Prostate gland (tissue), 2 donors: ENCODE measurements at regions not wholly inside any gene's neighbourhood (a gene's known extent, or its start where the extent isn't known, plus 50 kb on each side); places are given as distances from the start of the nearest gene placed in this dataset.

Source experiments
- DNase-seq: peaks from one replicate; pipeline ENCODE4 v3.0.0-alpha.2; 2019; ENCODE audit warnings: low spot score
- H3K27ac ChIP-seq, 2 donors: fragments of 200-600 bp; sonication (generic); 2 replicates each; pipeline ENCODE4 v1.5.1; 2017 to 2019
- H3K27me3 ChIP-seq: fragments of 200-600 bp; sonication (generic); replicated peaks from 2 replicates; pipeline ENCODE4 v1.5.1; 2019; ENCODE audit not compliant: insufficient read depth
- H3K36me3 ChIP-seq, 2 donors: fragments of 200-600 bp; sonication (generic); 1 replicate in 1 of 2; 2 replicates in 1 of 2; pipeline versions ENCODE4 v1.5.1 to v1.8.1; 2017 to 2019
- H3K4me1 ChIP-seq: fragments of 200-600 bp; sonication (generic); replicated peaks from 2 replicates; pipeline ENCODE4 v1.5.1; 2019
- H3K4me3 ChIP-seq, 2 donors: fragments of 200-600 bp; sonication (generic); 2 replicates each; pipeline ENCODE4 v1.5.1; 2017 to 2019
- H3K9me3 ChIP-seq: fragments of 200-600 bp; sonication (generic); 2 replicates; pipeline ENCODE4 v1.5.1; 2017
- CTCF ChIP-seq, 4 experiments: fragments of 200-600 bp in 2 of 4; fragments of 450-650 bp in 2 of 4; sonication (generic) in 2 of 4; IDR thresholded peaks; 1 replicate in 3 of 4; 2 replicates in 1 of 4; pipeline ENCODE4 v1.5.1; 2016 to 2019; ENCODE audit warnings: antibody characterized with exemption in 4 of 4, mild to moderate bottlenecking in 2 of 4, moderate library complexity in 2 of 4
- POLR2A ChIP-seq: fragments of 450-650 bp; IDR thresholded peaks from one replicate; pipeline ENCODE4 v1.6.1; 2016; ENCODE audit warnings: antibody characterized with exemption, mild to moderate bottlenecking
- POLR2AphosphoS5 ChIP-seq: sonication (generic); formaldehyde crosslinking; IDR thresholded peaks from one replicate; pipeline ENCODE4 v1.6.1; 2017; ENCODE audit warnings: antibody characterized with exemption
- WGBS: methylation state at CpG from one replicate; pipeline ENCODE4 v1.1.5; 2018; 5-methylcytosine and 5-hydroxymethylcytosine counted together
- intact Hi-C: fragments of 100-400 bp; cut with DNase I; formaldehyde crosslinking; loops from one replicate; pipeline ENCODE4 v1.14.2; 2022

- no peaks in the 10 kb centered on the region for H3K36me3 ChIP-seq
- H3K27me3 ChIP-seq, result no peaks in the 10 kb centered on the region
- intact Hi-C loops, result no loop called here
- no peaks in the 10 kb centered on the region for H3K9me3 ChIP-seq
- TF ChIP-seq POLR2A (no peak), POLR2AphosphoS5 (no peak), CTCF (IDR thresholded peaks at IDR 0.05) (no peak)
- no peaks in the 10 kb centered on the region for H3K4me1 ChIP-seq
- no peak overlapping the region for H3K27ac ChIP-seq
- no peak overlapping the region for H3K4me3 ChIP-seq
- DNase-seq, result no peak
- 77% methylated on average over 4 of the region's 4 CpGs for WGBS
These were observed 68.5 kb upstream of the MEF2C start for GRCh38 chr5:88951457-88951856.

GRCh38 chr5:88948746-88949600, 66.0 kb upstream of the MEF2C start:
- 86% methylated on average over 2 of the region's 2 CpGs for WGBS
- TF ChIP-seq POLR2AphosphoS5 (no peak), CTCF (IDR thresholded peaks at IDR 0.05) (no peak), POLR2A (no peak)
- intact Hi-C loops, result no loop called here

GRCh38 chr5:88944751-88945531, 62.0 kb upstream of the MEF2C start:
- intact Hi-C loops, result loop anchor here (5.0 kb wide), 1 partner anchor 63 kb away; the partner anchor contains the start of gene MEF2C
- Histone ChIP-seq H3K27ac (no peak overlapping the region), H3K4me1 (no peaks in the 10 kb centered on the region)

More at GRCh38 chr5:88948746-88949600, 66.0 kb upstream of the MEF2C start:
- H3K27ac ChIP-seq, result no peak overlapping the region
- no peak for DNase-seq
- no peaks in the 10 kb centered on the region for H3K36me3 ChIP-seq
- H3K4me3 ChIP-seq, result no peak overlapping the region
- no peaks in the 10 kb centered on the region for H3K9me3 ChIP-seq
- no peaks in the 10 kb centered on the region for H3K4me1 ChIP-seq
- H3K27me3 ChIP-seq, result no peaks in the 10 kb centered on the region

GRCh38 chr5:88941581-88941980, 58.6 kb upstream of the MEF2C start:
- 94% methylated on average over 2 of the region's 2 CpGs for WGBS
- no peak overlapping the region for H3K27ac ChIP-seq
- no peak for DNase-seq

More at GRCh38 chr5:88944751-88945531, 62.0 kb upstream of the MEF2C start:
- no peaks in the 10 kb centered on the region for H3K27me3 ChIP-seq
- TF ChIP-seq POLR2AphosphoS5 (no peak), CTCF (IDR thresholded peaks at IDR 0.05) (no peak), POLR2A (no peak)
- H3K9me3 ChIP-seq, result no peaks in the 10 kb centered on the region
- no peak overlapping the region for H3K4me3 ChIP-seq
- WGBS, result 76% methylated on average over 8 of the region's 8 CpGs
- no peaks in the 10 kb centered on the region for H3K36me3 ChIP-seq
- no peak for DNase-seq

More at GRCh38 chr5:88941581-88941980, 58.6 kb upstream of the MEF2C start:
- H3K9me3 ChIP-seq, result no peaks in the 10 kb centered on the region
- H3K36me3 ChIP-seq, result no peaks in the 10 kb centered on the region
- H3K4me3 ChIP-seq, result no peak overlapping the region
- intact Hi-C loops, result loop anchor here (5.0 kb wide), 1 partner anchor 59 kb away; the partner anchor contains the start of gene MEF2C
- no peaks in the 10 kb centered on the region for H3K4me1 ChIP-seq
- no peaks in the 10 kb centered on the region for H3K27me3 ChIP-seq
- TF ChIP-seq POLR2A, result no peak
- no peak for TF ChIP-seq CTCF (IDR thresholded peaks at IDR 0.05)
- no peak for TF ChIP-seq POLR2AphosphoS5
